DOHH2 (cell line): ENCODE measurements at regions not wholly inside any gene's neighbourhood (a gene's known extent, or its start where the extent isn't known, plus 50 kb on each side); places are given as distances from the start of the nearest gene placed in this dataset.

Experiments used
- H3F3A ChIP-seq: fragments of 200-600 bp; sonication (generic), shearing (Covaris generic); 2 replicates; pipeline ENCODE4 v1.6.0; 2016; ENCODE audit warnings: antibody characterized with exemption, mild to moderate bottlenecking; ENCODE audit not compliant: control insufficient read depth, insufficient read depth
- H3K27ac ChIP-seq: fragments of 200-600 bp; sonication (generic); 2 replicates; pipeline ENCODE4 v1.5.1; 2014; ENCODE audit warnings: low read depth, mild to moderate bottlenecking, low read length, moderate library complexity
- H3K27me3 ChIP-seq: fragments of 200-600 bp; sonication (generic); 2 replicates; pipeline ENCODE4 v1.6.1; 2014; ENCODE audit warnings: mild to moderate bottlenecking, low read length, mixed read lengths; ENCODE audit not compliant: control insufficient read depth
- H3K36me3 ChIP-seq: fragments of 200-600 bp; sonication (generic); 2 replicates; pipeline ENCODE4 v1.6.1; 2014; ENCODE audit warnings: mild to moderate bottlenecking, low read length, moderate library complexity, mixed read lengths; ENCODE audit not compliant: control insufficient read depth
- H3K4me1 ChIP-seq: fragments of 200-600 bp; sonication (generic); 2 replicates; pipeline ENCODE4 v1.6.1; 2014; ENCODE audit warnings: mild to moderate bottlenecking, low read length, mixed read lengths; ENCODE audit not compliant: control insufficient read depth
- H3K4me2 ChIP-seq: fragments of 200-600 bp; sonication (generic); 2 replicates; pipeline ENCODE4 v1.6.0; 2014; ENCODE audit warnings: mild to moderate bottlenecking, low read length, moderate library complexity
- H3K4me3 ChIP-seq: fragments of 200-600 bp; sonication (generic); 2 replicates; pipeline ENCODE4 v1.5.1; 2014; ENCODE audit warnings: mild to moderate bottlenecking, low read length, mixed read lengths
- H3K79me2 ChIP-seq: fragments of 200-600 bp; sonication (generic); 2 replicates; pipeline ENCODE4 v1.6.1; 2014; ENCODE audit warnings: mild to moderate bottlenecking, low read length, mixed read lengths; ENCODE audit not compliant: control insufficient read depth
- H3K9me2 ChIP-seq: fragments of 200-600 bp; sonication (generic); replicated peaks from 2 replicates; pipeline ENCODE4 v1.6.1; 2014; ENCODE audit warnings: mild to moderate bottlenecking, low read length, mixed read lengths; ENCODE audit not compliant: control insufficient read depth
- H3K9me3 ChIP-seq: fragments of 200-600 bp; sonication (generic); 2 replicates; pipeline ENCODE4 v1.6.1; 2014; ENCODE audit warnings: antibody characterized with exemption, low read length, mixed read lengths; ENCODE audit not compliant: control insufficient read depth, insufficient read depth
- H4K20me1 ChIP-seq: fragments of 200-600 bp; sonication (generic); 2 replicates; pipeline ENCODE4 v1.6.0; 2014; ENCODE audit warnings: low read depth, mild to moderate bottlenecking, antibody characterized with exemption, low read length, moderate library complexity; ENCODE audit not compliant: control insufficient read depth, insufficient read depth
- CTCF ChIP-seq: fragments of 200-600 bp; sonication (generic); IDR thresholded peaks from one replicate; pipeline ENCODE4 v1.5.1; 2014; ENCODE audit warnings: antibody characterized with exemption, mild to moderate bottlenecking, low read depth, low read length; ENCODE audit not compliant: poor library complexity, severe bottlenecking
- EZH2phosphoT487 ChIP-seq: fragments of 200-600 bp; sonication (generic); IDR thresholded peaks from 2 replicates; pipeline ENCODE4 v1.6.1; 2017; ENCODE audit warnings: borderline replicate concordance, mild to moderate bottlenecking, antibody characterized with exemption, low read length, moderate library complexity, mixed read lengths

- no peak overlapping the region for H3K4me2 ChIP-seq
- TF ChIP-seq CTCF (no peak), EZH2phosphoT487 (no peak)
- H3K27me3 ChIP-seq, result no peaks in the 10 kb centered on the region
- H3K27ac ChIP-seq, result no peak overlapping the region
- no peaks in the 10 kb centered on the region for H4K20me1 ChIP-seq
- no peaks in the 10 kb centered on the region for H3K9me2 ChIP-seq
- no peaks in the 10 kb centered on the region for H3K9me3 ChIP-seq
- no peaks in the 10 kb centered on the region for H3K36me3 ChIP-seq
- H3F3A ChIP-seq, result no peaks in the 10 kb centered on the region
- no peaks in the 10 kb centered on the region for H3K79me2 ChIP-seq
- no peak overlapping the region for H3K4me3 ChIP-seq
- H3K4me1 ChIP-seq, result no peaks in the 10 kb centered on the region
Measured at GRCh38 chr4:8706216-8707044, 113.9 kb downstream of the CPZ start.

- Histone ChIP-seq H3K9me3 (no peaks in the 10 kb centered on the region), H4K20me1 (no peaks in the 10 kb centered on the region), H3K36me3 (no peaks in the 10 kb centered on the region), H3K4me3 (no peak overlapping the region), H3K9me2 (no peaks in the 10 kb centered on the region), H3K4me2 (no peak overlapping the region), H3K79me2 (no peaks in the 10 kb centered on the region), H3K4me1 (no peaks in the 10 kb centered on the region), H3F3A (no peaks in the 10 kb centered on the region), H3K27ac (no peak overlapping the region), H3K27me3 (no peaks in the 10 kb centered on the region)
- TF ChIP-seq EZH2phosphoT487, result no peak
- no peak for TF ChIP-seq CTCF
Measured at GRCh38 chr4:8705161-8706145, 112.9 kb downstream of the CPZ start.

- Histone ChIP-seq H3K9me2 (no peaks in the 10 kb centered on the region), H3K27ac (no peak overlapping the region), H3K27me3 (no peaks in the 10 kb centered on the region), H3K36me3 (no peaks in the 10 kb centered on the region), H3K79me2 (no peaks in the 10 kb centered on the region), H4K20me1 (no peaks in the 10 kb centered on the region), H3K4me3 (no peak overlapping the region), H3K4me2 (no peak overlapping the region), H3K4me1 (no peaks in the 10 kb centered on the region), H3K9me3 (no peaks in the 10 kb centered on the region), H3F3A (no peaks in the 10 kb centered on the region)
- TF ChIP-seq CTCF (no peak), EZH2phosphoT487 (no peak)
Measured at GRCh38 chr4:8704632-8705031, 112.1 kb downstream of the CPZ start.
